HEK293 (cell line): ENCODE measurements at regions not wholly inside any gene's neighbourhood (a gene's known extent, or its start where the extent isn't known, plus 50 kb on each side); places are given as distances from the start of the nearest gene placed in this dataset.

Experiments used
- CTCF ChIP-seq: fragments of 450-650 bp; formaldehyde crosslinking; IDR thresholded peaks from 2 replicates; pipeline ENCODE4 v1.5.1; 2016; ENCODE audit warnings: missing biosample characterization, missing genetic modification characterization
- ZNF169 ChIP-seq: fragments of 450-650 bp; formaldehyde crosslinking; IDR thresholded peaks from 2 replicates; pipeline ENCODE4 v1.5.1; 2016; ENCODE audit warnings: missing biosample characterization, missing genetic modification characterization
- ZNF549 ChIP-seq: fragments of 450-650 bp; IDR thresholded peaks from 2 replicates; pipeline ENCODE4 v1.5.1; 2018; ENCODE audit warnings: missing biosample characterization, missing genetic modification characterization, mild to moderate bottlenecking, inconsistent platforms, moderate library complexity
- ZNF596 ChIP-seq: fragments of 450-650 bp; IDR thresholded peaks from 2 replicates; pipeline ENCODE4 v1.5.0; 2018; ENCODE audit warnings: missing biosample characterization, mild to moderate bottlenecking, missing genetic modification characterization, moderate library complexity
- ZNF792 ChIP-seq: fragments of 450-650 bp; formaldehyde crosslinking; IDR thresholded peaks from 2 replicates; pipeline ENCODE4 v1.5.1; 2016; ENCODE audit warnings: missing biosample characterization, missing genetic modification characterization

GRCh38 chr12:16893426-16893825 lies 287.5 kb upstream of the LMO3 start:
- TF ChIP-seq CTCF (tag by site-specific recombination) (no peak), ZNF792 (tag by site-specific recombination) (no peak), ZNF549 (tag by site-specific recombination) (no peak), ZNF169 (no peak), ZNF596 (tag by site-specific recombination) (no peak)
